Common myeloid progenitor, CD34-positive (primary cell): ENCODE measurements at regions not wholly inside any gene's neighbourhood (a gene's known extent, or its start where the extent isn't known, plus 50 kb on each side); places are given as distances from the start of the nearest gene placed in this dataset.
"Not testable (repeated sequence)": the region's sequence is repeated elsewhere in the genome, so short reads cannot be mapped to it uniquely, and the experiment has no call there.

Source experiments
- CTCF ChIA-PET: fragments of 350-600 bp; sonication (Branson Sonifier 250); formaldehyde crosslinking; loops from one replicate; lab custom pipeline; 2021; ENCODE audit warnings: antibody characterized with exemption; lab: Charles Lee
- POLR2A ChIA-PET: fragments of 350-600 bp; sonication (Branson Sonifier 250); formaldehyde crosslinking; loops from one replicate; lab custom pipeline; 2021; ENCODE audit warnings: antibody characterized with exemption; lab: Charles Lee
- DNase-seq, 3 donors: peaks; one replicate each; pipeline versions ENCODE4 v3.0.0 to v3.0.0-alpha.2; 2013
- H3K27ac ChIP-seq, 2 experiments: 1 replicate in 1 of 2; 2 replicates in 1 of 2; pipeline ENCODE4 v1.7.0; 2013; ENCODE audit warnings: inconsistent platforms in 2 of 2, low read length in 2 of 2, mild to moderate bottlenecking in 2 of 2, low read depth in 1 of 2, moderate library complexity in 1 of 2; ENCODE audit not compliant: severe bottlenecking in 2 of 2, insufficient read depth in 1 of 2, poor library complexity in 1 of 2
- H3K27me3 ChIP-seq, 5 experiments: replicated peaks in 2 of 5; 1 replicate in 3 of 5; 2 replicates in 2 of 5; pipeline versions ENCODE4 v1.6.1 to v1.7.0; 2013; ENCODE audit warnings: low read length in 4 of 5, mild to moderate bottlenecking in 2 of 5, moderate library complexity in 2 of 5, inconsistent platforms in 1 of 5; ENCODE audit not compliant: insufficient read depth in 5 of 5, control insufficient read depth in 4 of 5
- H3K36me3 ChIP-seq, 4 experiments: 1 replicate in 2 of 4; 2 replicates in 2 of 4; pipeline versions ENCODE4 v1.6.1 to v1.7.0; 2013; ENCODE audit warnings: low read length in 3 of 4, control low read depth in 1 of 4, mild to moderate bottlenecking in 1 of 4; ENCODE audit not compliant: control insufficient read depth in 4 of 4, insufficient read depth in 4 of 4
- H3K4me1 ChIP-seq, 4 experiments: 1 replicate in 3 of 4; 2 replicates in 1 of 4; pipeline versions ENCODE4 v1.6.1 to v1.7.1; 2013; ENCODE audit warnings: low read length in 3 of 4, mild to moderate bottlenecking in 3 of 4, control low read depth in 1 of 4, inconsistent platforms in 1 of 4, moderate library complexity in 1 of 4; ENCODE audit not compliant: control insufficient read depth in 4 of 4, insufficient read depth in 4 of 4; ENCODE audit errors: control extremely low read depth in 1 of 4
- H3K4me3 ChIP-seq, 7 experiments: 1 replicate in 4 of 7; 2 replicates in 3 of 7; pipeline versions ENCODE4 v1.5.1 to v1.7.0; 2013; ENCODE audit warnings: mild to moderate bottlenecking in 7 of 7, low read length in 6 of 7, moderate library complexity in 6 of 7, inconsistent platforms in 2 of 7, low read depth in 2 of 7, control low read depth in 1 of 7; ENCODE audit not compliant: insufficient read depth in 4 of 7, control insufficient read depth in 1 of 7; ENCODE audit errors: extremely low read depth in 1 of 7
- H3K9me3 ChIP-seq, 5 experiments: 1 replicate in 4 of 5; 2 replicates in 1 of 5; pipeline versions ENCODE4 v1.6.1 to v1.7.1; 2013; ENCODE audit warnings: low read length in 4 of 5, mild to moderate bottlenecking in 2 of 5, inconsistent platforms in 1 of 5, low read depth in 1 of 5, moderate library complexity in 1 of 5; ENCODE audit not compliant: control insufficient read depth in 4 of 5, insufficient read depth in 2 of 5; ENCODE audit errors: control extremely low read depth in 1 of 5
- WGBS: methylation state at CpG from one replicate; pipeline ENCODE4 v1.1.5; 2013; ENCODE audit not compliant: insufficient coverage; 5-methylcytosine and 5-hydroxymethylcytosine counted together

- no peaks in the 10 kb centered on the region for H3K27me3 ChIP-seq
- POLR2A ChIA-PET = no interaction called here
Observed at GRCh38 chr3:88485001-88485400, 335.2 kb downstream of the C3orf38 start.

GRCh38 chr3:88508818-88509217 lies 359.1 kb downstream of the C3orf38 start:
- POLR2A ChIA-PET, H3K4me3 ChIP-seq, H3K27me3 ChIP-seq, H3K36me3 ChIP-seq, H3K27ac ChIP-seq, H3K9me3 ChIP-seq, CTCF ChIA-PET, DNase-seq, H3K4me1 ChIP-seq: not testable (repeated sequence)
- 100% methylated on average over 9 of the region's 15 CpGs for WGBS

More at GRCh38 chr3:88485001-88485400, 335.2 kb downstream of the C3orf38 start:
- H3K4me3 ChIP-seq = no peak overlapping the region
- H3K9me3 ChIP-seq = no peaks in the 10 kb centered on the region
- CTCF ChIA-PET = interaction anchor here (0.7 kb wide), 1 partner anchor 75 kb away, joined by 3 read pairs; no protein-coding TSS in a partner anchor
- H3K36me3 ChIP-seq = no peaks in the 10 kb centered on the region
- H3K27ac ChIP-seq = no peak overlapping the region
- DNase-seq = no peak
- no peaks in the 10 kb centered on the region for H3K4me1 ChIP-seq

- no peak overlapping the region for H3K4me3 ChIP-seq
- POLR2A ChIA-PET = no interaction called here
- CTCF ChIA-PET = no interaction called here
- H3K4me1 ChIP-seq = no peaks in the 10 kb centered on the region
- no peak for DNase-seq
- H3K9me3 ChIP-seq = peaks cover 0 to 2% (median 0%) of the 10 kb centered on the region in 5 experiments
- WGBS = 71% methylated on average over 2 of the region's 3 CpGs
- H3K36me3 ChIP-seq = no peaks in the 10 kb centered on the region
- no peak overlapping the region for H3K27ac ChIP-seq
- H3K27me3 ChIP-seq = no peaks in the 10 kb centered on the region
Observed at GRCh38 chr3:88509582-88509981, 359.8 kb downstream of the C3orf38 start.

- H3K27me3 ChIP-seq = no peaks in the 10 kb centered on the region
- H3K4me1 ChIP-seq = no peaks in the 10 kb centered on the region
- WGBS = 92% methylated on average over 3 of the region's 3 CpGs
- H3K9me3 ChIP-seq = peaks cover 0 to 3% (median 0%) of the 10 kb centered on the region in 5 experiments
- H3K27ac ChIP-seq = no peak overlapping the region
- no peak for DNase-seq
- ChIA-PET POLR2A (no interaction called here), CTCF (no interaction called here)
- H3K36me3 ChIP-seq = no peaks in the 10 kb centered on the region
- no peak overlapping the region for H3K4me3 ChIP-seq
Observed at GRCh38 chr3:88528494-88528893, 378.7 kb downstream of the C3orf38 start.

- ChIA-PET POLR2A (no interaction called here), CTCF (no interaction called here)
- H3K4me1 ChIP-seq = no peaks in the 10 kb centered on the region
- no peaks in the 10 kb centered on the region for H3K36me3 ChIP-seq
- H3K4me3 ChIP-seq = no peak overlapping the region
- H3K27ac ChIP-seq = no peak overlapping the region
- WGBS = no CpG with 5 or more reads among the region's 4 CpGs
- H3K9me3 ChIP-seq = no peaks in the 10 kb centered on the region
- no peaks in the 10 kb centered on the region for H3K27me3 ChIP-seq
- DNase-seq = no peak
Observed at GRCh38 chr3:88534534-88534933, 384.8 kb downstream of the C3orf38 start.

- Histone ChIP-seq H3K36me3 (no peaks in the 10 kb centered on the region), H3K4me1 (no peaks in the 10 kb centered on the region), H3K9me3 (no peaks in the 10 kb centered on the region), H3K27ac (no peak overlapping the region), H3K27me3 (no peaks in the 10 kb centered on the region), H3K4me3 (no peak overlapping the region)
- ChIA-PET CTCF (no interaction called here), POLR2A (no interaction called here)
- no peak for DNase-seq
- WGBS = 100% methylated on average over 1 of the region's 1 CpG
Observed at GRCh38 chr3:88535563-88535962, 385.8 kb downstream of the C3orf38 start.

GRCh38 chr3:88542916-88543315 lies 393.2 kb downstream of the C3orf38 start:
- ChIA-PET POLR2A (no interaction called here), CTCF (no interaction called here)
- no peak for DNase-seq
- Histone ChIP-seq H3K36me3 (no peaks in the 10 kb centered on the region), H3K4me1 (no peaks in the 10 kb centered on the region), H3K27me3 (no peaks in the 10 kb centered on the region), H3K27ac (no peak overlapping the region), H3K9me3 (no peaks in the 10 kb centered on the region), H3K4me3 (no peak overlapping the region)
